Hepatocyte (in vitro differentiated cells): ENCODE measurements at regions not wholly inside any gene's neighbourhood (a gene's known extent, or its start where the extent isn't known, plus 50 kb on each side); places are given as distances from the start of the nearest gene placed in this dataset.
"Not testable (repeated sequence)": the region's sequence is repeated elsewhere in the genome, so short reads cannot be mapped to it uniquely, and the experiment has no call there.

Experiments used
- CTCF ChIP-seq: fragments of 200-600 bp; sonication (generic); IDR thresholded peaks from 2 replicates; pipeline ENCODE4 v1.5.1; 2016; ENCODE audit warnings: antibody characterized with exemption, mild to moderate bottlenecking; ENCODE audit not compliant: poor library complexity
- EZH2 ChIP-seq: fragments of 200-600 bp; sonication (generic); IDR thresholded peaks from 2 replicates; pipeline ENCODE4 v1.6.1; 2016; ENCODE audit warnings: antibody characterized with exemption, mild to moderate bottlenecking, borderline replicate concordance

DNA sequence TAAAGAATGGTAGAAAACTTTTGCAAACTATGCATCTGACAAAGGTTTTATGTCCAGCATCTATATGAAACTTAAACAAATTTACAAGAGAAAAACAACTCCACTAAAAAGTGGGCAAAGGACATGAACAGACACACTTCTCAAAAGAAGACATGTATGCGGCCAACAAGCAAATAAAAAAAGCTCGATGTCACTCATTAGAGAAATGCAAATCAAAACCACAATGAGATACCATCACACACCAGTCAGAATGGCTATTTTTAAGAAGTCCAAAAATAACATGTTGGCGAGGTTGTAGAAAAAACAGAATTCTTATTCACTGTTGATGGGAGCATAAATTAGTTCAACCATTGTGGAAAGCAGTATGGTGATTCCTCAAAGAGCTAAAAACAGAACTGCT lies 83.1 kb upstream of the IZUMO3 start:
- not testable (repeated sequence) for TF ChIP-seq CTCF, EZH2
